Stimulated activated CD8-positive, alpha-beta memory T cell treated with anti-CD3 and anti-CD28 coated beads, Interleukin-2, amount 100 ng/mL, for 48 hours (primary cell): ENCODE measurements at regions not wholly inside any gene's neighbourhood (a gene's known extent, or its start where the extent isn't known, plus 50 kb on each side); places are given as distances from the start of the nearest gene placed in this dataset.
"Not testable (repeated sequence)": the region's sequence is repeated elsewhere in the genome, so short reads cannot be mapped to it uniquely, and the experiment has no call there.

Experiments used
- DNase-seq, 2 donors: peaks; one replicate each; pipeline ENCODE4 v3.0.0-alpha.2; 2020; ENCODE audit warnings: low read depth in 2 of 2

GRCh38 chrY:19541475-19542306 lies 202.8 kb downstream of the KDM5D start:
- no peak for DNase-seq

GRCh38 chrY:19535697-19536096 lies 208.8 kb downstream of the KDM5D start:
- not testable (repeated sequence) for DNase-seq

DNA sequence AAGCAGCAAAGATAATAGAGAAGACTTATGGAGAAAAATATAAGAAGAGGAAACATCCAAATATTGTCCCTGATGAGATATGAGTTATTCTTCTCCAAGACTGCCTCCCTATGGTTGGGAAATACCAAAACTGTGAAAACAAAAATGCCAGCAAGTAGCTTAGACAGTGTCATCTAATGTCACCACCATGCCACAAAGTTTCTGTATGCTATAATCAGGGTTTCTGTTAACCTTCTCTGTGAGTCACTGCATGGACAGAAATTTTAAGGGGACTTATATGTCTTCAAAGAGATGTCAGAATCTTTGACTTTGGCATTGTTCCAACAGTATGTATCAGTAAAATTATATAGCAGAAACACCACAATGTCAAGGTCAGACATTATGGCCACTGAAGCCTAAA lies 222.6 kb downstream of the KDM5D start:
- no peak for DNase-seq

DNA sequence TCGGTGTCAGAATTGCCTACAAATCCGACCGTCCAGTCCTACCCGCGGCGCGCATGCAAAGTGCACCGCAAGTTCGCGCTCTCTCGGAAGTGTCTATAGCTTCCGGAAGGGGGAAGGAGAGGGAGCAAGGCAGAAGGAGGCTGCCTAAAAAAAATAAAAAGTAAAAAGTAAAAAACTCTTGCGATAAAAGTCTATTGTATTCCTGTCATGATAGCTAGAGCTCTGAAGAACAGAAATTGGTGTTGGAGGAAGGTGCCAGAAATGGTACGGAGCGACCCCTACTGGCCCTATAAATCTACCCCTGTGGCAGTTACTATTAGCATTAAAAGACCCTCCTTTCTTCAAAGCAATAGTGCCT lies 241.5 kb downstream of the KDM5D start:
- DNase-seq: peak in 1 of 2 donors; percentile 3

- DNase-seq: peak in 1 of 2 donors; percentile 15
Observed at GRCh38 chrY:19502169-19503091, 242.1 kb downstream of the KDM5D start.

GRCh38 chrY:19498556-19498955 lies 246.0 kb downstream of the KDM5D start:
- no peak for DNase-seq

- DNase-seq: no peak
Observed at GRCh38 chrY:19487494-19487893, 257.0 kb downstream of the KDM5D start.

DNA sequence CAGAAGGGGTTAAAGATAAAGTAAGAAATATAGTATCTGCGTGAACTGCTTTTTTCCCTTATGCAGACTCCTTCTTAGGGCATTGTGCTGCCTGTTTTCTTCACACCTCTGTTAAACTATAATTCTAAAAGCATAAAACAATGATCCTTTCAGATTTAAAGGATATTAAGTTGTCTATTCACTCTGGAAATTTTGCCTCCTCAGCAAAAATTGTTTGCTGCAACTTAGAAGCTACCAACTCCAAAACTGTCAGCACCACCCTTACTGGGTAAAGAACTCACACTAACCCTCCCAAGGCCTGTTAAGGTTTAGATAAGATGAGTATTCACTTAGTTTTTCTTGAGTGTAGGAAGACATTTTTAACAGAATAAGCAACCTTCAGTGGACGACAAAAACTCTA lies 259.5 kb downstream of the KDM5D start:
- no peak for DNase-seq

- DNase-seq: no peak
Observed at GRCh38 chrY:19479141-19479540, 265.4 kb downstream of the KDM5D start.

GRCh38 chrY:19477959-19478358 lies 266.6 kb downstream of the KDM5D start:
- no peak for DNase-seq

GRCh38 chrY:19465809-19466208 lies 278.7 kb downstream of the KDM5D start:
- DNase-seq: no peak

DNA sequence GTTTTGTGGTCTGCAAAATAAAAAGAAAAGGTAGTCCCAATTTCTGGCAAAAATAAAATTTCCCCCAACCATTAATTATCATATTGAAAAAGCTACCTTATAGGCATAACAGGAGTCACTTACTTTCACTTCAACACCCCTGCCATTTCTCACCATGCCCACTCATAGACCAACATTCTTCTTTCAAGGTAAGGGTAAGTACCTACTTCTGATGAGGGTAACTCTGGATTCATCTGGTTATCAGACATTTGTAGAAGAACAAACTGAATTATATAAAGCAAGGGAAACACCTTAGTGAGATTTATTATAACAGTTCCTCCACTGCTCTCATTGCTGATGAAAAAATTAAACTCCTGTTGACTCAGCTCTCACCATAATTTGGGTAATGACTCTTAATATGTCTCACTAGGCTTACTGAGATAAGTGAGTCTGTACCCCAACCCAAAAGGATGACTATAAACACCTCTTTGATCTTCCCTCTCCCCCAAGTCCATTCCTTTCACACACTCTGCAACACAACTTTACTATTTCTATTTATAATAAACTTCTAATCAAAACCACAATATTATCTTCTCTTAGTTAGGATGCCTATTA lies 287.6 kb downstream of the KDM5D start:
- no peak for DNase-seq

DNA sequence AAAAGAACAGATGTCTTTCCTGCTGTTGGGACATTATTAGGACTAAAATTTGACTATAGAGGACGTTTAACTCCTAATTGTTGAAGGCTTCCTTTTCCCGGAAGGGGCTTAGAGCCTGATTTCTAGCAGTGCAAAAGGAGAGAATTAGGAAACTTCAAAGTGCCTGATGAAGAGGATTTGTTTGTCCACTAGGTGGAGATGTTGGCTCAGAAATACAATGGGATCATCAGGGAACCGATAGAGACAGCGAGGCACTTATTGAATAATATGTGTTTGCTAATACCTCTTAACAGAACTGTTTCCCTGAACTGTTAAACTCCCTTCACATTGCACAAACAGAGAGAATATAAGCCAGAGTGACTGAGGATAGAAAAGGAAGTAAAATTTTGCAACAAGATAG lies 311.5 kb downstream of the KDM5D start:
- no peak for DNase-seq

GRCh38 chrY:19427736-19428518 lies 316.6 kb downstream of the KDM5D start:
- DNase-seq: no peak

GRCh38 chrY:19427191-19427590 lies 317.3 kb downstream of the KDM5D start:
- DNase-seq: not testable (repeated sequence)

GRCh38 chrY:19410980-19411766 lies 333.4 kb downstream of the KDM5D start:
- DNase-seq: no peak

- DNase-seq: no peak
Observed at GRCh38 chrY:19406246-19406645, 338.3 kb downstream of the KDM5D start.

- no peak for DNase-seq
Observed at GRCh38 chrY:19405598-19405997, 338.9 kb downstream of the KDM5D start.

DNA sequence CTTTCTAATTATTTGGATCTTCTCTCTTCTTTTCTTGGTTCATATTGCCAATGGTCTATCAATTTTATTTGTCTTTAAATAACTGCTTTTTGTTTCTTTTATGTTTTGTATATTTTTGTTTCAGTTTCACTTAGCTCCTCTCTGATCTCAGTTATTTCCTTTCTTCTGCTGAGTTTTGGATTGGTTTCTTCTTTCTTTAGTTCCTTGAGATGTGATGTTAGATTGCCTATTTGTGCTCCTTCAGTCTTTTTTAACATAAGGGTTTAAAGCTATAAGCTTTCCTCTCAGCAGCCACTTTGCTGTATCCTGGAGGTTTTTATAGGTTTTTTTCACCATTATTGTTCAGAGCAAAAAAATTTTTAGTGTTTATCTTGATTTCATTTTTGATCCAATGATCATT lies 351.6 kb downstream of the KDM5D start:
- DNase-seq: no peak

DNA sequence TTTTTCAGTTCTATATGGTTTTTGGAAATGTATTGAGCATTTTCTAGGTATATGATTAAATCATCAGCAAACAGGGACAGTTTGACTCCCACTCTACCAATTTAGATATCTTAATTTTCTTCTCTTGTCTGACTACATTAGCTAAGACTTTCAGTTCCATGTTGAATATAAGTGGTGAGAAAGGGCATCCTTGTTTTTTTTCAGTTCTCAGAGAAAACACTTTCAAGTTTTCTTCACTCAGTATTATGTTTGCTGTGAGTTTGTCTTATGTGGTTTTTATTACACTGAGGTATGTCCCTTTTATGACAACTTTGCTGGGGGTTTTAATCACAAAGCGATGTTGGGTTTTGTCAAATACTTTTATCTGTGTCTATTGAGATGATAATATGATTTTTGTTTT lies 352.6 kb downstream of the KDM5D start:
- no peak for DNase-seq

DNA sequence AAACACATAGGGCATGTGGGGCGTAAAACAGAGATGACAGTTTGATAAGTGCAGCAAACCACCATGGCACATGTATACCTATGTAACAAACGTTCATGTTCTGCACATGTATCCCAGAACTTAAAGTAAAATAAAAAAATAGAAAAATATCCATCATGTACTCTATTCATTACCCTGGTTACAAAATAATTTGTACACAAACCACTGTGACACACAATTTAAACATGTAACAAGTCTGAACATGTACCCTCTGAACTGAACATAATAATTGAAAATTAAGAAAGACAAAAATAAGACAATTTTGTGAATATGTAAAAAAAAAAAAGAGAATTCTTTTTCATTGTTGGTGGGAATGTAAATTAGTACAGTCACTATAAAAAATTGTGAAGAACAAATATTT lies 379.2 kb downstream of the KDM5D start:
- DNase-seq: no peak
